WTC11 (cell line): ENCODE measurements at regions not wholly inside any gene's neighbourhood (a gene's known extent, or its start where the extent isn't known, plus 50 kb on each side); places are given as distances from the start of the nearest gene placed in this dataset.

Experiments
- ATAC-seq: fragments of 200-7000 bp; cut with Tn5 transposase; 2 replicates; pipeline ENCODE4 v1.10.0; 2021; ENCODE audit warnings: mild to moderate bottlenecking, moderate library complexity
- CTCF ChIA-PET: fragments of 300-600 bp; sonication (Branson Sonifier 250); formaldehyde crosslinking; loops from one replicate; lab custom pipeline; 2021; ENCODE audit warnings: antibody characterized with exemption; lab: Charles Lee
- POLR2A ChIA-PET: fragments of 350-600 bp; sonication (Branson Sonifier 250); formaldehyde crosslinking; loops from one replicate; lab custom pipeline; 2021; ENCODE audit warnings: antibody characterized with exemption; lab: Charles Lee
- DNase-seq: peaks from one replicate; pipeline ENCODE4 v3.0.0; 2021; ENCODE audit warnings: low spot score
- H3K27ac Mint-ChIP-seq: 2 replicates; pipeline ENCODE4 v1.8.0; 2021; ENCODE audit warnings: mixed read lengths
- H3K27me3 Mint-ChIP-seq: 2 replicates; pipeline ENCODE4 v1.8.0; 2021; ENCODE audit warnings: low read depth, mild to moderate bottlenecking, moderate library complexity, mixed read lengths
- H3K36me3 Mint-ChIP-seq: 2 replicates; pipeline ENCODE4 v1.8.0; 2021; ENCODE audit warnings: mixed read lengths
- H3K4me1 Mint-ChIP-seq: 2 replicates; pipeline ENCODE4 v1.8.0; 2022; ENCODE audit warnings: mixed read lengths
- H3K4me3 Mint-ChIP-seq: 2 replicates; pipeline ENCODE4 v1.8.0; 2021; ENCODE audit warnings: mild to moderate bottlenecking, moderate library complexity, mixed read lengths
- H3K9me3 Mint-ChIP-seq: 2 replicates; pipeline ENCODE4 v1.8.0; 2021; ENCODE audit warnings: mixed read lengths
- CREM ChIP-seq: sonication (generic); formaldehyde crosslinking; IDR thresholded peaks from 2 replicates; pipeline ENCODE4 v1.8.1; 2022; ENCODE audit warnings: mild to moderate bottlenecking, missing genetic modification reagents, moderate library complexity
- ELF4 ChIP-seq: sonication (generic); formaldehyde crosslinking; IDR thresholded peaks from 2 replicates; pipeline ENCODE4 v1.8.1; 2022; ENCODE audit warnings: low read depth, mild to moderate bottlenecking, moderate library complexity, missing genetic modification reagents
- ESRRA ChIP-seq: sonication (generic); formaldehyde crosslinking; IDR thresholded peaks from 2 replicates; pipeline ENCODE4 v1.8.1; 2022; ENCODE audit warnings: mild to moderate bottlenecking, missing genetic modification reagents, borderline replicate concordance
- ETV6 ChIP-seq: sonication (generic); formaldehyde crosslinking; IDR thresholded peaks from 2 replicates; pipeline ENCODE4 v1.8.1; 2022; ENCODE audit warnings: mild to moderate bottlenecking, missing genetic modification reagents
- FOXP1 ChIP-seq: sonication (generic); formaldehyde crosslinking; IDR thresholded peaks from 2 replicates; pipeline ENCODE4 v1.8.0; 2022; ENCODE audit warnings: missing genetic modification reagents, mild to moderate bottlenecking, moderate library complexity, borderline replicate concordance
- IRF2 ChIP-seq: sonication (generic); formaldehyde crosslinking; IDR thresholded peaks from 2 replicates; pipeline ENCODE4 v1.8.0; 2022; ENCODE audit warnings: low read depth, missing genetic modification reagents, borderline replicate concordance
- NR1H2 ChIP-seq: sonication (generic); formaldehyde crosslinking; IDR thresholded peaks from 2 replicates; pipeline ENCODE4 v1.9.0; 2021; ENCODE audit warnings: mild to moderate bottlenecking, moderate library complexity, missing genetic modification reagents
- RORB ChIP-seq: fragments of 250-450 bp; sonication (Bioruptor Pico); IDR thresholded peaks from 2 replicates; pipeline ENCODE4 v1.9.0; 2021; ENCODE audit warnings: mild to moderate bottlenecking
- SMAD3 ChIP-seq: sonication (generic); formaldehyde crosslinking; IDR thresholded peaks from 2 replicates; pipeline ENCODE4 v1.8.0; 2022; ENCODE audit warnings: missing genetic modification reagents, mild to moderate bottlenecking, borderline replicate concordance
- SMAD4 ChIP-seq: sonication (generic); formaldehyde crosslinking; IDR thresholded peaks from 2 replicates; pipeline ENCODE4 v1.8.0; 2022; ENCODE audit warnings: mild to moderate bottlenecking, missing genetic modification reagents
- SP1 ChIP-seq: sonication (generic); formaldehyde crosslinking; conservative IDR thresholded peaks from 2 replicates; pipeline ENCODE4 v1.8.1; 2022; ENCODE audit warnings: missing genetic modification reagents
- TEAD1 ChIP-seq: sonication (generic); formaldehyde crosslinking; IDR thresholded peaks from 2 replicates; pipeline ENCODE4 v1.8.0; 2022; ENCODE audit warnings: mild to moderate bottlenecking, missing genetic modification reagents
- TP53 ChIP-seq: sonication (generic); formaldehyde crosslinking; IDR thresholded peaks from 2 replicates; pipeline ENCODE4 v1.8.1; 2023; ENCODE audit warnings: mild to moderate bottlenecking, missing genetic modification reagents
- ZNF121 ChIP-seq: sonication (generic); formaldehyde crosslinking; IDR thresholded peaks from 2 replicates; pipeline ENCODE4 v1.8.0; 2023; ENCODE audit warnings: missing genetic modification reagents
- ZNF219 ChIP-seq: sonication (generic); formaldehyde crosslinking; IDR thresholded peaks from 2 replicates; pipeline ENCODE4 v1.8.0; 2023; ENCODE audit warnings: missing genetic modification reagents, mild to moderate bottlenecking, borderline replicate concordance
- ZNF396 ChIP-seq: fragments of 250-450 bp; sonication (Bioruptor Pico); IDR thresholded peaks from 2 replicates; pipeline ENCODE4 v1.8.0; 2021; ENCODE audit warnings: mild to moderate bottlenecking, moderate library complexity, borderline replicate concordance
- ZNF423 ChIP-seq: fragments of 250-450 bp; sonication (Bioruptor Pico); IDR thresholded peaks from 2 replicates; pipeline ENCODE4 v2.1.2; 2022; ENCODE audit warnings: mild to moderate bottlenecking, moderate library complexity
- TF ChIP-seq, protein P1 (sequence below): sonication (generic); formaldehyde crosslinking; IDR thresholded peaks from 2 replicates; pipeline ENCODE4 v1.8.0; 2022; ENCODE audit warnings: mild to moderate bottlenecking, missing genetic modification reagents
- TF ChIP-seq, protein P2 (sequence below): fragments of 200-600 bp; IDR thresholded peaks from 2 replicates; pipeline ENCODE4 v1.8.0; 2022; ENCODE audit warnings: antibody characterized with exemption
- TF ChIP-seq, protein P3 (sequence below): fragments of 250-450 bp; sonication (Bioruptor Pico); IDR thresholded peaks from 2 replicates; pipeline ENCODE4 v2.1.2; 2022; ENCODE audit warnings: mild to moderate bottlenecking, moderate library complexity
- TF ChIP-seq, protein P4 (sequence below): sonication (generic); formaldehyde crosslinking; IDR thresholded peaks from 2 replicates; pipeline ENCODE4 v1.8.1; 2022; ENCODE audit warnings: mild to moderate bottlenecking, missing genetic modification reagents, moderate library complexity, borderline replicate concordance
- TF ChIP-seq, protein P5 (sequence below): sonication (generic); formaldehyde crosslinking; IDR thresholded peaks from 2 replicates; pipeline ENCODE4 v1.8.0; 2022; ENCODE audit warnings: mild to moderate bottlenecking, missing genetic modification reagents
- TF ChIP-seq, protein P6 (sequence below): sonication (generic); formaldehyde crosslinking; IDR thresholded peaks from 2 replicates; pipeline ENCODE4 v1.8.0; 2022; ENCODE audit warnings: mild to moderate bottlenecking, missing genetic modification reagents
- TF ChIP-seq, protein P7 (sequence below): fragments of 250-450 bp; sonication (Bioruptor Pico); IDR thresholded peaks from 2 replicates; pipeline ENCODE4 v1.8.0; 2021; ENCODE audit warnings: mild to moderate bottlenecking
- TF ChIP-seq, protein P8 (sequence below): sonication (generic); formaldehyde crosslinking; IDR thresholded peaks from 2 replicates; pipeline ENCODE4 v1.8.1; 2022; ENCODE audit warnings: mild to moderate bottlenecking, moderate library complexity, missing genetic modification reagents
- TF ChIP-seq, protein P9 (sequence below): sonication (generic); formaldehyde crosslinking; IDR thresholded peaks from 2 replicates; pipeline ENCODE4 v1.8.1; 2022; ENCODE audit warnings: low read depth, missing genetic modification reagents, borderline replicate concordance

DNA sequence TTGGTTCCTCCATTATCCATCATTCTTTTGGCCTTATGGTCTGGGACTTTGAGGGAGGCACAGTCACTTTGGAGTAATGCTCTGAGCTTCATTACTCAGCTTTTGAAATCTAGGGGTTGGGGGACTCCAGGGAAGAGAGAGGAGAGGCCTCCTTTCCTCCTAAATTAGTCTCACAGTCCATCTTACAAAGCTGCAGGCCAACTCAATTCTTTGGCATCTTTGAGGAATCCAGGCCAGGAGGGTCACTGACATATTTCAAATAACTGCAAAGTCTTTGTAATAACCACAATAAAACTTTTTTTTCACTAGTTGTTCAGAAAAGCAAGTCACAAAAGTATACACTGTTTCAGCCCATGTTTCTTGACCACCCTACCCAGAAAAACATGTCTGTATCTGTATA, 73.3 kb upstream of the FAR1 start:
- ChIA-PET POLR2A (no interaction called here), CTCF (no interaction called here)
- Mint-ChIP-seq H3K4me3 (no peak overlapping the region), H3K4me1 (no peaks in the 10 kb centered on the region), H3K27me3 (no peaks in the 10 kb centered on the region; the same call in 1 of the 2 replicates), H3K36me3 (peaks cover 2% of the 10 kb centered on the region), H3K9me3 (peaks cover 10% of the 10 kb centered on the region), H3K27ac (no peak overlapping the region)
- no peak for TF ChIP-seq IRF2 (CRISPR knock-in tag)
- TF ChIP-seq ZNF219 (CRISPR knock-in tag) = no peak
- no peak for TF ChIP-seq ESRRA (CRISPR knock-in tag)
- no peak for TF ChIP-seq ZNF121 (CRISPR knock-in tag)
- no peak for TF ChIP-seq RORB (CRISPR knock-in tag)
- no peak for TF ChIP-seq ELF4 (CRISPR knock-in tag)
- TF ChIP-seq, protein P1, sequence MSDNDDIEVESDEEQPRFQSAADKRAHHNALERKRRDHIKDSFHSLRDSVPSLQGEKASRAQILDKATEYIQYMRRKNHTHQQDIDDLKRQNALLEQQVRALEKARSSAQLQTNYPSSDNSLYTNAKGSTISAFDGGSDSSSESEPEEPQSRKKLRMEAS = no peak
- no peak for TF ChIP-seq FOXP1 (CRISPR knock-in tag)
- no peak for TF ChIP-seq TP53
- TF ChIP-seq ZNF423 (CRISPR knock-in tag) = no peak
- TF ChIP-seq, protein P2, sequence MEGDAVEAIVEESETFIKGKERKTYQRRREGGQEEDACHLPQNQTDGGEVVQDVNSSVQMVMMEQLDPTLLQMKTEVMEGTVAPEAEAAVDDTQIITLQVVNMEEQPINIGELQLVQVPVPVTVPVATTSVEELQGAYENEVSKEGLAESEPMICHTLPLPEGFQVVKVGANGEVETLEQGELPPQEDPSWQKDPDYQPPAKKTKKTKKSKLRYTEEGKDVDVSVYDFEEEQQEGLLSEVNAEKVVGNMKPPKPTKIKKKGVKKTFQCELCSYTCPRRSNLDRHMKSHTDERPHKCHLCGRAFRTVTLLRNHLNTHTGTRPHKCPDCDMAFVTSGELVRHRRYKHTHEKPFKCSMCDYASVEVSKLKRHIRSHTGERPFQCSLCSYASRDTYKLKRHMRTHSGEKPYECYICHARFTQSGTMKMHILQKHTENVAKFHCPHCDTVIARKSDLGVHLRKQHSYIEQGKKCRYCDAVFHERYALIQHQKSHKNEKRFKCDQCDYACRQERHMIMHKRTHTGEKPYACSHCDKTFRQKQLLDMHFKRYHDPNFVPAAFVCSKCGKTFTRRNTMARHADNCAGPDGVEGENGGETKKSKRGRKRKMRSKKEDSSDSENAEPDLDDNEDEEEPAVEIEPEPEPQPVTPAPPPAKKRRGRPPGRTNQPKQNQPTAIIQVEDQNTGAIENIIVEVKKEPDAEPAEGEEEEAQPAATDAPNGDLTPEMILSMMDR = no peak
- DNase-seq (no peak), ATAC-seq (no peak)

DNA sequence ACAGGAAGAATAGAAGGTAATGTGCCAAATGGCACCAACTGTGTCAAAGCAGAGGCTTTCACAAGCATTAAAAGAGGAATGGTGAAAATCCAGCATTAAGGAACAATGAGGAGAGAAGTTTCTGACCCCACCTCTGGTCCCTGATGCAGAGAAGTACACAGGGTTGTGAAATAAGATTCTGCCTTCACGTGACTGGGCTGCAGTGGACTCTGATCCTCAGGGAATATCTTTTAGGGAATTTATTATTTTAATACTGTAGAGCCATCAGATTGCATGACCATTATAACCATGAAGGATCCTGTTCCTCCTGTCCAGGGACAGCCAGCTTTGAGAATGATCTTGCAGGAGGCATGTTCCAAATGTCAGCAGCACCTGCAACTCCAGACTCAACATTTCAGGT, 74.4 kb upstream of the FAR1 start:
- no peak overlapping the region for H3K4me3 Mint-ChIP-seq
- ChIA-PET CTCF (no interaction called here), POLR2A (no interaction called here)
- peaks cover 21% of the 10 kb centered on the region for H3K9me3 Mint-ChIP-seq
- H3K27ac Mint-ChIP-seq = no peak overlapping the region
- no peaks in the 10 kb centered on the region; the same call in 1 of the 2 replicates for H3K27me3 Mint-ChIP-seq
- DNase-seq (no peak), ATAC-seq (no peak)
- H3K4me1 Mint-ChIP-seq = no peaks in the 10 kb centered on the region
- peaks cover 4% of the 10 kb centered on the region for H3K36me3 Mint-ChIP-seq
- no peak for TF ChIP-seq SMAD3 (CRISPR knock-in tag)
- TF ChIP-seq NR1H2 (CRISPR knock-in tag) = no peak
- TF ChIP-seq, protein P3, sequence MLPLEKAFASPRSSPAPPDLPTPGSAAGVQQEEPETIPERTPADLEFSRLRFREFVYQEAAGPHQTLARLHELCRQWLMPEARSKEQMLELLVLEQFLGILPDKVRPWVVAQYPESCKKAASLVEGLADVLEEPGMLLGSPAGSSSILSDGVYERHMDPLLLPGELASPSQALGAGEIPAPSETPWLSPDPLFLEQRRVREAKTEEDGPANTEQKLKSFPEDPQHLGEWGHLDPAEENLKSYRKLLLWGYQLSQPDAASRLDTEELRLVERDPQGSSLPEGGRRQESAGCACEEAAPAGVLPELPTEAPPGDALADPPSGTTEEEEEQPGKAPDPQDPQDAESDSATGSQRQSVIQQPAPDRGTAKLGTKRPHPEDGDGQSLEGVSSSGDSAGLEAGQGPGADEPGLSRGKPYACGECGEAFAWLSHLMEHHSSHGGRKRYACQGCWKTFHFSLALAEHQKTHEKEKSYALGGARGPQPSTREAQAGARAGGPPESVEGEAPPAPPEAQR (CRISPR knock-in tag) = no peak
- TF ChIP-seq, protein P4, sequence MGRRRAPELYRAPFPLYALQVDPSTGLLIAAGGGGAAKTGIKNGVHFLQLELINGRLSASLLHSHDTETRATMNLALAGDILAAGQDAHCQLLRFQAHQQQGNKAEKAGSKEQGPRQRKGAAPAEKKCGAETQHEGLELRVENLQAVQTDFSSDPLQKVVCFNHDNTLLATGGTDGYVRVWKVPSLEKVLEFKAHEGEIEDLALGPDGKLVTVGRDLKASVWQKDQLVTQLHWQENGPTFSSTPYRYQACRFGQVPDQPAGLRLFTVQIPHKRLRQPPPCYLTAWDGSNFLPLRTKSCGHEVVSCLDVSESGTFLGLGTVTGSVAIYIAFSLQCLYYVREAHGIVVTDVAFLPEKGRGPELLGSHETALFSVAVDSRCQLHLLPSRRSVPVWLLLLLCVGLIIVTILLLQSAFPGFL (CRISPR knock-in tag) = no peak
- TF ChIP-seq, protein P5, sequence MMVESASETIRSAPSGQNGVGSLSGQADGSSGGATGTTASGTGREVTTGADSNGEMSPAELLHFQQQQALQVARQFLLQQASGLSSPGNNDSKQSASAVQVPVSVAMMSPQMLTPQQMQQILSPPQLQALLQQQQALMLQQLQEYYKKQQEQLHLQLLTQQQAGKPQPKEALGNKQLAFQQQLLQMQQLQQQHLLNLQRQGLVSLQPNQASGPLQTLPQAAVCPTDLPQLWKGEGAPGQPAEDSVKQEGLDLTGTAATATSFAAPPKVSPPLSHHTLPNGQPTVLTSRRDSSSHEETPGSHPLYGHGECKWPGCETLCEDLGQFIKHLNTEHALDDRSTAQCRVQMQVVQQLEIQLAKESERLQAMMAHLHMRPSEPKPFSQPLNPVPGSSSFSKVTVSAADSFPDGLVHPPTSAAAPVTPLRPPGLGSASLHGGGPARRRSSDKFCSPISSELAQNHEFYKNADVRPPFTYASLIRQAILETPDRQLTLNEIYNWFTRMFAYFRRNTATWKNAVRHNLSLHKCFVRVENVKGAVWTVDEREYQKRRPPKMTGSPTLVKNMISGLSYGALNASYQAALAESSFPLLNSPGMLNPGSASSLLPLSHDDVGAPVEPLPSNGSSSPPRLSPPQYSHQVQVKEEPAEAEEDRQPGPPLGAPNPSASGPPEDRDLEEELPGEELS (CRISPR knock-in tag) = no peak
- TF ChIP-seq, protein P6, sequence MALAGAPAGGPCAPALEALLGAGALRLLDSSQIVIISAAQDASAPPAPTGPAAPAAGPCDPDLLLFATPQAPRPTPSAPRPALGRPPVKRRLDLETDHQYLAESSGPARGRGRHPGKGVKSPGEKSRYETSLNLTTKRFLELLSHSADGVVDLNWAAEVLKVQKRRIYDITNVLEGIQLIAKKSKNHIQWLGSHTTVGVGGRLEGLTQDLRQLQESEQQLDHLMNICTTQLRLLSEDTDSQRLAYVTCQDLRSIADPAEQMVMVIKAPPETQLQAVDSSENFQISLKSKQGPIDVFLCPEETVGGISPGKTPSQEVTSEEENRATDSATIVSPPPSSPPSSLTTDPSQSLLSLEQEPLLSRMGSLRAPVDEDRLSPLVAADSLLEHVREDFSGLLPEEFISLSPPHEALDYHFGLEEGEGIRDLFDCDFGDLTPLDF (CRISPR knock-in tag) = no peak
- TF ChIP-seq TEAD1 (CRISPR knock-in tag) = no peak
- TF ChIP-seq ETV6 = no peak
- no peak for TF ChIP-seq ZNF396 (CRISPR knock-in tag)
- no peak for TF ChIP-seq SP1 (CRISPR knock-in tag)
- TF ChIP-seq, protein P7, sequence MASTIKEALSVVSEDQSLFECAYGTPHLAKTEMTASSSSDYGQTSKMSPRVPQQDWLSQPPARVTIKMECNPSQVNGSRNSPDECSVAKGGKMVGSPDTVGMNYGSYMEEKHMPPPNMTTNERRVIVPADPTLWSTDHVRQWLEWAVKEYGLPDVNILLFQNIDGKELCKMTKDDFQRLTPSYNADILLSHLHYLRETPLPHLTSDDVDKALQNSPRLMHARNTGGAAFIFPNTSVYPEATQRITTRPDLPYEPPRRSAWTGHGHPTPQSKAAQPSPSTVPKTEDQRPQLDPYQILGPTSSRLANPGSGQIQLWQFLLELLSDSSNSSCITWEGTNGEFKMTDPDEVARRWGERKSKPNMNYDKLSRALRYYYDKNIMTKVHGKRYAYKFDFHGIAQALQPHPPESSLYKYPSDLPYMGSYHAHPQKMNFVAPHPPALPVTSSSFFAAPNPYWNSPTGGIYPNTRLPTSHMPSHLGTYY (CRISPR knock-in tag) = no peak
- TF ChIP-seq SMAD4 (CRISPR knock-in tag) = no peak
- TF ChIP-seq CREM (CRISPR knock-in tag) = no peak
- TF ChIP-seq, protein P8, sequence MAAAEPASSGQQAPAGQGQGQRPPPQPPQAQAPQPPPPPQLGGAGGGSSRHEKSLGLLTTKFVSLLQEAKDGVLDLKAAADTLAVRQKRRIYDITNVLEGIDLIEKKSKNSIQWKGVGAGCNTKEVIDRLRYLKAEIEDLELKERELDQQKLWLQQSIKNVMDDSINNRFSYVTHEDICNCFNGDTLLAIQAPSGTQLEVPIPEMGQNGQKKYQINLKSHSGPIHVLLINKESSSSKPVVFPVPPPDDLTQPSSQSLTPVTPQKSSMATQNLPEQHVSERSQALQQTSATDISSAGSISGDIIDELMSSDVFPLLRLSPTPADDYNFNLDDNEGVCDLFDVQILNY (CRISPR knock-in tag) = no peak
- TF ChIP-seq, protein P9, sequence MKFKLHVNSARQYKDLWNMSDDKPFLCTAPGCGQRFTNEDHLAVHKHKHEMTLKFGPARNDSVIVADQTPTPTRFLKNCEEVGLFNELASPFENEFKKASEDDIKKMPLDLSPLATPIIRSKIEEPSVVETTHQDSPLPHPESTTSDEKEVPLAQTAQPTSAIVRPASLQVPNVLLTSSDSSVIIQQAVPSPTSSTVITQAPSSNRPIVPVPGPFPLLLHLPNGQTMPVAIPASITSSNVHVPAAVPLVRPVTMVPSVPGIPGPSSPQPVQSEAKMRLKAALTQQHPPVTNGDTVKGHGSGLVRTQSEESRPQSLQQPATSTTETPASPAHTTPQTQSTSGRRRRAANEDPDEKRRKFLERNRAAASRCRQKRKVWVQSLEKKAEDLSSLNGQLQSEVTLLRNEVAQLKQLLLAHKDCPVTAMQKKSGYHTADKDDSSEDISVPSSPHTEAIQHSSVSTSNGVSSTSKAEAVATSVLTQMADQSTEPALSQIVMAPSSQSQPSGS (CRISPR knock-in tag) = no peak
